HCT116 (cell line): ENCODE measurements at regions not wholly inside any gene's neighbourhood (a gene's known extent, or its start where the extent isn't known, plus 50 kb on each side); places are given as distances from the start of the nearest gene placed in this dataset.

Experiments
- ATAC-seq: fragments of 200-7000 bp; cut with Tn5 transposase; 2 replicates; pipeline ENCODE4 v1.9.1; 2020; ENCODE audit warnings: mild to moderate bottlenecking, moderate library complexity
- BruUV-seq: library from RNA; stranded (reverse); fragments of 400-500 nt; replicated peaks from 2 replicates; lab custom pipeline; 2021; lab: Mats Ljungman, UMichigan
- CTCF ChIA-PET: fragments of 300-600 bp; sonication (Branson Sonifier 250); formaldehyde crosslinking; loops from one replicate; lab custom pipeline; 2021; ENCODE audit warnings: antibody characterized with exemption; lab: Charles Lee
- POLR2A ChIA-PET: fragments of 300-600, 350-600 bp; sonication (Branson Sonifier 250); formaldehyde crosslinking; loops from one replicate; lab custom pipeline; 2021; ENCODE audit warnings: antibody characterized with exemption; lab: Charles Lee
- RAD21 ChIA-PET, 2 experiments: fragments of 300-600 bp; sonication (Branson Sonifier 250); formaldehyde crosslinking; loops; one replicate each; lab custom pipeline; 2023; ENCODE audit warnings: low total read pairs in 2 of 2; ENCODE audit not compliant: uncharacterized antibody in 2 of 2, unreplicated experiment in 2 of 2, low non-redundant PET in 1 of 2; lab: Charles Lee
- DNase-seq: peaks from one replicate; pipeline ENCODE4 v3.0.0-alpha.2; 2010; ENCODE audit warnings: low read depth, low spot score
- H2AFZ ChIP-seq: fragments of 200-600 bp; shearing (Covaris generic), sonication (generic); 2 replicates; pipeline ENCODE4 v1.6.1; 2017; ENCODE audit warnings: low read depth, mixed run types, mixed read lengths, antibody characterized with exemption, low read length; ENCODE audit not compliant: poor library complexity, severe bottlenecking
- H3K27ac ChIP-seq: 2 replicates; pipeline ENCODE4 v1.5.1; 2012; ENCODE audit warnings: low read depth, low read length
- H3K27me3 ChIP-seq: fragments of 200-600 bp; sonication (generic); 2 replicates; pipeline ENCODE4 v1.6.1; 2016; ENCODE audit warnings: mixed run types, low read length, mixed read lengths; ENCODE audit not compliant: insufficient read depth
- H3K36me3 ChIP-seq, 2 experiments: fragments of 200-500 bp in 1 of 2; fragments of 200-600 bp in 1 of 2; sonication (Bioruptor generic) in 1 of 2; sonication (generic) in 1 of 2; 2 replicates each; pipeline versions ENCODE4 v1.5.1 to v1.6.1; 2014 to 2016; ENCODE audit warnings: low read length in 2 of 2, inconsistent platforms in 1 of 2, mixed read lengths in 1 of 2, mixed run types in 1 of 2; ENCODE audit not compliant: insufficient read depth in 2 of 2, control insufficient read depth in 1 of 2
- H3K4me1 ChIP-seq, 2 experiments: fragments of 200-600 bp in 1 of 2; sonication (generic) in 1 of 2; 2 replicates each; pipeline versions ENCODE4 v1.5.1 to v1.6.1; 2012 to 2017; ENCODE audit warnings: low read length in 2 of 2, inconsistent platforms in 1 of 2, mild to moderate bottlenecking in 1 of 2, mixed read lengths in 1 of 2, mixed run types in 1 of 2, moderate library complexity in 1 of 2; ENCODE audit not compliant: insufficient read depth in 2 of 2, control insufficient read depth in 1 of 2
- H3K4me2 ChIP-seq: fragments of 200-600 bp; sonication (generic); 2 replicates; pipeline ENCODE4 v1.6.1; 2017; ENCODE audit warnings: mixed run types, low read length, mixed read lengths
- H3K4me3 ChIP-seq, 2 experiments: fragments of 200-600 bp in 1 of 2; sonication (generic) in 1 of 2; replicated peaks in 1 of 2; 2 replicates each; pipeline ENCODE4 v1.5.1; 2011 to 2016; ENCODE audit warnings: low read length in 2 of 2, control low read depth in 1 of 2, low read depth in 1 of 2, mild to moderate bottlenecking in 1 of 2, mixed read lengths in 1 of 2, mixed run types in 1 of 2
- H3K79me2 ChIP-seq: fragments of 200-600 bp; sonication (generic); 2 replicates; pipeline ENCODE4 v1.6.1; 2017; ENCODE audit warnings: mild to moderate bottlenecking, mixed run types, low read length, moderate library complexity, mixed read lengths; ENCODE audit not compliant: insufficient read depth
- H3K9ac ChIP-seq: fragments of 200-600 bp; sonication (generic); 2 replicates; pipeline ENCODE4 v1.6.1; 2016; ENCODE audit warnings: low read length, mixed read lengths
- H3K9me2 ChIP-seq: fragments of 200-600 bp; sonication (generic), shearing (Covaris generic); 2 replicates; pipeline ENCODE4 v1.6.1; 2017; ENCODE audit warnings: mixed run types, mild to moderate bottlenecking, moderate library complexity; ENCODE audit not compliant: insufficient read depth
- H3K9me3 ChIP-seq, 2 experiments: fragments of 200-500 bp in 1 of 2; fragments of 200-600 bp in 1 of 2; sonication (Bioruptor generic) in 1 of 2; sonication (generic) in 1 of 2; 2 replicates each; pipeline ENCODE4 v1.6.1; 2014 to 2017; ENCODE audit warnings: low read length in 2 of 2, mixed read lengths in 2 of 2, inconsistent platforms in 1 of 2, low read depth in 1 of 2, mild to moderate bottlenecking in 1 of 2, mixed run types in 1 of 2, moderate library complexity in 1 of 2; ENCODE audit not compliant: control insufficient read depth in 1 of 2, insufficient read depth in 1 of 2
- H4K20me1 ChIP-seq: fragments of 200-600 bp; sonication (generic), shearing (Covaris generic); 2 replicates; pipeline ENCODE4 v1.6.1; 2017; ENCODE audit warnings: mixed run types, mild to moderate bottlenecking, moderate library complexity; ENCODE audit not compliant: insufficient read depth
- RAD21 ChIP-seq: IDR thresholded peaks from 2 replicates; pipeline ENCODE4 v1.6.1; 2012; ENCODE audit warnings: low read depth, mild to moderate bottlenecking
- SP1 ChIP-seq: IDR thresholded peaks from 2 replicates; pipeline ENCODE4 v1.6.1; 2012; ENCODE audit warnings: low read depth
- intact Hi-C: fragments of 100-400 bp; cut with micrococcal nuclease; formaldehyde crosslinking; loops from 2 replicates; pipeline ENCODE4 v1.10.0; 2022
- TF ChIP-seq, protein P1 (sequence below): IDR thresholded peaks from 2 replicates; pipeline ENCODE4 v1.6.1; 2012; ENCODE audit warnings: low read depth
- TF ChIP-seq, protein P2 (sequence below), 3 experiments: fragments of 200-600 bp in 1 of 3; sonication (generic) in 1 of 3; IDR thresholded peaks in 2 of 3; conservative IDR thresholded peaks in 1 of 3; 2 replicates each; pipeline ENCODE4 v1.5.1; 2012 to 2017; ENCODE audit warnings: low read depth in 2 of 3, low read length in 2 of 3, antibody characterized with exemption in 1 of 3, borderline replicate concordance in 1 of 3, control low read depth in 1 of 3, mild to moderate bottlenecking in 1 of 3, mixed read lengths in 1 of 3, mixed run types in 1 of 3, moderate library complexity in 1 of 3; ENCODE audit not compliant: insufficient read depth in 1 of 3

DNA sequence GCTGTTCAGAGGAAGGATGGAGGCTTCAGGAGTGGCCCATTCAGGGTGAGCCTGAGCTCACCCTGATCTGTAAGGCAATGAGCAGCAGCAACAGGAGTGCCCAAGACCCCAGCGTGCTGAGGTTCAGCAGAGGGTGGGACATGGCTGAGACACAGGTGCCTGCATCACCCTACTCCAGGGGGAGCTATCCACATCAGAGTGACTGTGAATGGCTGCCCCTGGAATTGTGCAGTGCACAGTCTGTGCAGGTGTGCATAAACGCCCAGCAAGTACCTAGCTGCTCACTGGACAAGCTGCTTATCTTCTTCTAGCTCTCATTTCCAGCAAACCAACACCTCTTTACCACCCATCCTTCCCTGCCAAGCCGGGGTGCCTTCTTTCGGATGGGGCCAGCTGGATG, 140.6 kb upstream of the PRMT8 start:
- peak; percentile 63; the same call in 1 of the 2 replicates for ATAC-seq
- TF ChIP-seq, protein P1, sequence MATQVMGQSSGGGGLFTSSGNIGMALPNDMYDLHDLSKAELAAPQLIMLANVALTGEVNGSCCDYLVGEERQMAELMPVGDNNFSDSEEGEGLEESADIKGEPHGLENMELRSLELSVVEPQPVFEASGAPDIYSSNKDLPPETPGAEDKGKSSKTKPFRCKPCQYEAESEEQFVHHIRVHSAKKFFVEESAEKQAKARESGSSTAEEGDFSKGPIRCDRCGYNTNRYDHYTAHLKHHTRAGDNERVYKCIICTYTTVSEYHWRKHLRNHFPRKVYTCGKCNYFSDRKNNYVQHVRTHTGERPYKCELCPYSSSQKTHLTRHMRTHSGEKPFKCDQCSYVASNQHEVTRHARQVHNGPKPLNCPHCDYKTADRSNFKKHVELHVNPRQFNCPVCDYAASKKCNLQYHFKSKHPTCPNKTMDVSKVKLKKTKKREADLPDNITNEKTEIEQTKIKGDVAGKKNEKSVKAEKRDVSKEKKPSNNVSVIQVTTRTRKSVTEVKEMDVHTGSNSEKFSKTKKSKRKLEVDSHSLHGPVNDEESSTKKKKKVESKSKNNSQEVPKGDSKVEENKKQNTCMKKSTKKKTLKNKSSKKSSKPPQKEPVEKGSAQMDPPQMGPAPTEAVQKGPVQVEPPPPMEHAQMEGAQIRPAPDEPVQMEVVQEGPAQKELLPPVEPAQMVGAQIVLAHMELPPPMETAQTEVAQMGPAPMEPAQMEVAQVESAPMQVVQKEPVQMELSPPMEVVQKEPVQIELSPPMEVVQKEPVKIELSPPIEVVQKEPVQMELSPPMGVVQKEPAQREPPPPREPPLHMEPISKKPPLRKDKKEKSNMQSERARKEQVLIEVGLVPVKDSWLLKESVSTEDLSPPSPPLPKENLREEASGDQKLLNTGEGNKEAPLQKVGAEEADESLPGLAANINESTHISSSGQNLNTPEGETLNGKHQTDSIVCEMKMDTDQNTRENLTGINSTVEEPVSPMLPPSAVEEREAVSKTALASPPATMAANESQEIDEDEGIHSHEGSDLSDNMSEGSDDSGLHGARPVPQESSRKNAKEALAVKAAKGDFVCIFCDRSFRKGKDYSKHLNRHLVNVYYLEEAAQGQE = no peak
- TF ChIP-seq, protein P2, sequence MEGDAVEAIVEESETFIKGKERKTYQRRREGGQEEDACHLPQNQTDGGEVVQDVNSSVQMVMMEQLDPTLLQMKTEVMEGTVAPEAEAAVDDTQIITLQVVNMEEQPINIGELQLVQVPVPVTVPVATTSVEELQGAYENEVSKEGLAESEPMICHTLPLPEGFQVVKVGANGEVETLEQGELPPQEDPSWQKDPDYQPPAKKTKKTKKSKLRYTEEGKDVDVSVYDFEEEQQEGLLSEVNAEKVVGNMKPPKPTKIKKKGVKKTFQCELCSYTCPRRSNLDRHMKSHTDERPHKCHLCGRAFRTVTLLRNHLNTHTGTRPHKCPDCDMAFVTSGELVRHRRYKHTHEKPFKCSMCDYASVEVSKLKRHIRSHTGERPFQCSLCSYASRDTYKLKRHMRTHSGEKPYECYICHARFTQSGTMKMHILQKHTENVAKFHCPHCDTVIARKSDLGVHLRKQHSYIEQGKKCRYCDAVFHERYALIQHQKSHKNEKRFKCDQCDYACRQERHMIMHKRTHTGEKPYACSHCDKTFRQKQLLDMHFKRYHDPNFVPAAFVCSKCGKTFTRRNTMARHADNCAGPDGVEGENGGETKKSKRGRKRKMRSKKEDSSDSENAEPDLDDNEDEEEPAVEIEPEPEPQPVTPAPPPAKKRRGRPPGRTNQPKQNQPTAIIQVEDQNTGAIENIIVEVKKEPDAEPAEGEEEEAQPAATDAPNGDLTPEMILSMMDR (IDR thresholded peaks at IDR 0.05 in 2 of 3, conservative IDR thresholded peaks at IDR 0.05 in 1 of 3; ENCODE audit: borderline replicate concordance in 1 of 3, insufficient read depth in 1 of 3, low read depth in 2 of 3, low read length in 2 of 3) = peak in 2 of 3 experiments; percentile 15 to 22; a peak in 1 of 6 replicates
- TF ChIP-seq RAD21 = 0 out of 2 replicates have a peak, but pooled peaks have one; percentile 17
- no peak for TF ChIP-seq SP1
- no peak overlapping the region for H3K4me3 ChIP-seq

More for the DNA sequence above, 140.6 kb upstream of the PRMT8 start:
- BruUV-seq = no TSS peak
- H3K36me3 ChIP-seq = no peaks in the 10 kb centered on the region
- no peaks in the 10 kb centered on the region for H4K20me1 ChIP-seq
- no peak overlapping the region for H2AFZ ChIP-seq
- no peaks in the 10 kb centered on the region for H3K27me3 ChIP-seq
- H3K79me2 ChIP-seq = no peaks in the 10 kb centered on the region
- ChIA-PET CTCF (interaction anchor here (0.9 to 1.2 kb wide), 2 partner anchors 8 to 453 kb away, joined by 3 to 4 read pairs; no protein-coding TSS in a partner anchor), RAD21 (interaction anchor here in 1 of 2 experiments (0.6 kb wide), 1 partner anchor 12 kb away, joined by 6 read pairs; no protein-coding TSS in a partner anchor), POLR2A (no interaction called here)
- no peak overlapping the region for H3K9ac ChIP-seq
- no peak overlapping the region for H3K27ac ChIP-seq
- no peak overlapping the region for H3K4me2 ChIP-seq
- H3K4me1 ChIP-seq = no peaks in the 10 kb centered on the region
- no peaks in the 10 kb centered on the region for H3K9me2 ChIP-seq
- no peaks in the 10 kb centered on the region for H3K9me3 ChIP-seq
- DNase-seq = no peak
- intact Hi-C loops = no loop called here
